Smooth muscle cell (in vitro differentiated cells): ENCODE measurements at regions not wholly inside any gene's neighbourhood (a gene's known extent, or its start where the extent isn't known, plus 50 kb on each side); places are given as distances from the start of the nearest gene placed in this dataset.
"Not testable (repeated sequence)": the region's sequence is repeated elsewhere in the genome, so short reads cannot be mapped to it uniquely, and the experiment has no call there.

Experiments
- DNase-seq: peaks from one replicate; lab custom pipeline; 2025; ENCODE audit not compliant: unreplicated experiment; lab: John Stamatoyannopoulos, UW
- H2AFZ ChIP-seq: fragments of 200-600 bp; sonication (generic); 2 replicates; pipeline ENCODE4 v1.6.0; 2016; ENCODE audit warnings: antibody characterized with exemption, low read depth, mild to moderate bottlenecking
- H3F3A ChIP-seq: fragments of 200-600 bp; sonication (generic); 2 replicates; pipeline ENCODE4 v1.6.0; 2017; ENCODE audit warnings: antibody characterized with exemption, low read depth
- H3K27ac ChIP-seq: fragments of 200-600 bp; sonication (generic); 2 replicates; pipeline ENCODE4 v1.5.1; 2016; ENCODE audit warnings: low read depth, mild to moderate bottlenecking
- H3K27me3 ChIP-seq: fragments of 200-600 bp; sonication (generic); 2 replicates; pipeline ENCODE4 v1.6.1; 2016; ENCODE audit warnings: low read depth, mild to moderate bottlenecking
- H3K36me3 ChIP-seq: fragments of 200-600 bp; sonication (generic); 2 replicates; pipeline ENCODE4 v1.5.1; 2016; ENCODE audit warnings: low read depth
- H3K4me1 ChIP-seq: fragments of 200-600 bp; sonication (generic); 2 replicates; pipeline ENCODE4 v1.5.1; 2016; ENCODE audit warnings: low read depth
- H3K4me2 ChIP-seq: fragments of 200-600 bp; sonication (generic); 2 replicates; pipeline ENCODE4 v1.6.0; 2016; ENCODE audit warnings: mild to moderate bottlenecking
- H3K4me3 ChIP-seq: fragments of 200-600 bp; sonication (generic); 2 replicates; pipeline ENCODE4 v1.5.1; 2016; ENCODE audit warnings: mild to moderate bottlenecking
- H3K79me2 ChIP-seq: fragments of 200-600 bp; sonication (generic); 2 replicates; pipeline ENCODE4 v1.6.0; 2016; ENCODE audit warnings: low read depth, mild to moderate bottlenecking
- H3K9ac ChIP-seq: fragments of 200-600 bp; sonication (generic); 2 replicates; pipeline ENCODE4 v1.6.0; 2016; ENCODE audit warnings: low read depth
- H3K9me3 ChIP-seq: fragments of 200-600 bp; sonication (generic); replicated peaks from 2 replicates; pipeline ENCODE4 v1.5.1; 2016; ENCODE audit warnings: low read depth
- H4K20me1 ChIP-seq: fragments of 200-600 bp; sonication (generic); 2 replicates; pipeline ENCODE4 v1.6.0; 2016; ENCODE audit warnings: low read depth
- WGBS: methylation state at CpG from one replicate; pipeline ENCODE4 v1.1.7; 2016; ENCODE audit warnings: low lambda C conversion rate; 5-methylcytosine and 5-hydroxymethylcytosine counted together
- TF ChIP-seq, protein P1 (sequence below): fragments of 200-600 bp; sonication (generic); IDR thresholded peaks from 2 replicates; pipeline ENCODE4 v1.5.1; 2017; ENCODE audit warnings: borderline replicate concordance, mild to moderate bottlenecking, antibody characterized with exemption; ENCODE audit not compliant: insufficient read depth, poor library complexity, severe bottlenecking

DNA sequence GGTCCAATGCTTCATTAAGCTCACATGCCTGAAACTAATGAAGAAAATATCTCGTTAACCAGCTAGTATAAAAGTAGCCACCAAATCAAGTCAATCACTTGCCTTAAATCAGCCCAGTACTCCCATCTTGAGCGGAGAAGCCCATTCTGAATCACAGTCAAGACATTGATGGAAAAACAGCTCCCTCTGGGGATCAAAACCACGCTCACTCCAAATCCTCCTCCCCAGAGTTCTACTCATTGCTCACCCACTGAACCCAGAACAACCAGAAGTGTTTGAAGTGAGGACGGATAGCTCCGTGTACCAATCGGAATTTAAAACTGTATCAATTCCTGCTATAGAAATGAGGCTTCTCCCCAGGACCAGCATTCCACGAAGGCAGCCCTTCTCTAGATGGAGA, 163.3 kb downstream of the UNC93B1 start:
- H3K9ac ChIP-seq, H3K27me3 ChIP-seq, H3K27ac ChIP-seq, H2AFZ ChIP-seq, H3K4me1 ChIP-seq, H3K4me3 ChIP-seq, H3F3A ChIP-seq, H3K4me2 ChIP-seq, DNase-seq, H3K9me3 ChIP-seq, H3K36me3 ChIP-seq, H4K20me1 ChIP-seq, H3K79me2 ChIP-seq: not testable (repeated sequence)
- 52% methylated on average over 7 of the region's 7 CpGs for WGBS
- TF ChIP-seq, protein P1, sequence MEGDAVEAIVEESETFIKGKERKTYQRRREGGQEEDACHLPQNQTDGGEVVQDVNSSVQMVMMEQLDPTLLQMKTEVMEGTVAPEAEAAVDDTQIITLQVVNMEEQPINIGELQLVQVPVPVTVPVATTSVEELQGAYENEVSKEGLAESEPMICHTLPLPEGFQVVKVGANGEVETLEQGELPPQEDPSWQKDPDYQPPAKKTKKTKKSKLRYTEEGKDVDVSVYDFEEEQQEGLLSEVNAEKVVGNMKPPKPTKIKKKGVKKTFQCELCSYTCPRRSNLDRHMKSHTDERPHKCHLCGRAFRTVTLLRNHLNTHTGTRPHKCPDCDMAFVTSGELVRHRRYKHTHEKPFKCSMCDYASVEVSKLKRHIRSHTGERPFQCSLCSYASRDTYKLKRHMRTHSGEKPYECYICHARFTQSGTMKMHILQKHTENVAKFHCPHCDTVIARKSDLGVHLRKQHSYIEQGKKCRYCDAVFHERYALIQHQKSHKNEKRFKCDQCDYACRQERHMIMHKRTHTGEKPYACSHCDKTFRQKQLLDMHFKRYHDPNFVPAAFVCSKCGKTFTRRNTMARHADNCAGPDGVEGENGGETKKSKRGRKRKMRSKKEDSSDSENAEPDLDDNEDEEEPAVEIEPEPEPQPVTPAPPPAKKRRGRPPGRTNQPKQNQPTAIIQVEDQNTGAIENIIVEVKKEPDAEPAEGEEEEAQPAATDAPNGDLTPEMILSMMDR: peak; percentile 6

DNA sequence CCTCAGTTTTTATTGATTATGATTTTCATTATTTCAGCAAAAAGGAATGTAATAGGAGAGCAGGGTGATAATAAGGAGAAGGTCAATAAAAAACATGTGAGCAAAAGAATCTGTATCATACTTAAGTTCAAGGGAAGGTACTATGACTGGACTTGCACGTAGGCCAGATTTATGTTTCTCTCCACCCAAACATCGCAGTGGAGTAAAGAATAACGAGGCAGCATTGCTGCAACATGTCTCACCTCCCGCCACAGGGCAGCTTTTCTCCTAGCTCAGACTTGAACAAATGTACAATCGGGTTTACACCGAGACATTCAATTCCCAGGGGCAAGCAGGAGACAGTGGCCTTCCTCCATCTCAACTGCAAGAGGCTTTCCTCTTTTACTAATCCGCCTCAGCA, 155.7 kb upstream of the ALDH3B2 start:
- not testable (repeated sequence) for H3K27me3 ChIP-seq, H3K9me3 ChIP-seq, H3F3A ChIP-seq, H2AFZ ChIP-seq, H3K36me3 ChIP-seq, H3K27ac ChIP-seq, H3K4me1 ChIP-seq, H3K9ac ChIP-seq, H3K4me3 ChIP-seq, H3K79me2 ChIP-seq, H4K20me1 ChIP-seq, H3K4me2 ChIP-seq, DNase-seq
- WGBS: 76% methylated on average over 7 of the region's 7 CpGs

DNA sequence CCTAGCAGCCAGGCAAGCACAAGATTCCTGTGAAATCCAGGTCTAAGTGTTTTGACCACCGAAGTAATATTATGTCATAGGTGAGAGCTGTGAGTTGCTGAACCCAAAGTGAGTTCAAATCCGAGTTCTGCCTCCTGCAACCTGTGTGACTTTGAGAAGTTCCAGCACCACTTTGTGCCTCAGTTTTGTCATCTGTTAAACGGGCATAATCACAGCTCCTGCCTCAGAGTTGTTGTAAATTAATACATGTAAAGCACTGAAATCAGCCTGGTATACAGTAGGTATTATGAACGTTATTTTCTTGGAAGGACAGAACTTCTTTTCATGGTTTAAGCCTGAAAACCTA, 152.5 kb upstream of the ALDH3B2 start:
- H3K79me2 ChIP-seq, H3F3A ChIP-seq, DNase-seq, H4K20me1 ChIP-seq, H3K4me1 ChIP-seq, H2AFZ ChIP-seq, H3K9me3 ChIP-seq, H3K27ac ChIP-seq, H3K9ac ChIP-seq, H3K36me3 ChIP-seq, H3K27me3 ChIP-seq: not testable (repeated sequence)
- 76% methylated on average over 4 of the region's 4 CpGs for WGBS
- Histone ChIP-seq H3K4me2 (peak overlapping the region; percentile 71), H3K4me3 (peak overlapping the region; percentile 10)

DNA sequence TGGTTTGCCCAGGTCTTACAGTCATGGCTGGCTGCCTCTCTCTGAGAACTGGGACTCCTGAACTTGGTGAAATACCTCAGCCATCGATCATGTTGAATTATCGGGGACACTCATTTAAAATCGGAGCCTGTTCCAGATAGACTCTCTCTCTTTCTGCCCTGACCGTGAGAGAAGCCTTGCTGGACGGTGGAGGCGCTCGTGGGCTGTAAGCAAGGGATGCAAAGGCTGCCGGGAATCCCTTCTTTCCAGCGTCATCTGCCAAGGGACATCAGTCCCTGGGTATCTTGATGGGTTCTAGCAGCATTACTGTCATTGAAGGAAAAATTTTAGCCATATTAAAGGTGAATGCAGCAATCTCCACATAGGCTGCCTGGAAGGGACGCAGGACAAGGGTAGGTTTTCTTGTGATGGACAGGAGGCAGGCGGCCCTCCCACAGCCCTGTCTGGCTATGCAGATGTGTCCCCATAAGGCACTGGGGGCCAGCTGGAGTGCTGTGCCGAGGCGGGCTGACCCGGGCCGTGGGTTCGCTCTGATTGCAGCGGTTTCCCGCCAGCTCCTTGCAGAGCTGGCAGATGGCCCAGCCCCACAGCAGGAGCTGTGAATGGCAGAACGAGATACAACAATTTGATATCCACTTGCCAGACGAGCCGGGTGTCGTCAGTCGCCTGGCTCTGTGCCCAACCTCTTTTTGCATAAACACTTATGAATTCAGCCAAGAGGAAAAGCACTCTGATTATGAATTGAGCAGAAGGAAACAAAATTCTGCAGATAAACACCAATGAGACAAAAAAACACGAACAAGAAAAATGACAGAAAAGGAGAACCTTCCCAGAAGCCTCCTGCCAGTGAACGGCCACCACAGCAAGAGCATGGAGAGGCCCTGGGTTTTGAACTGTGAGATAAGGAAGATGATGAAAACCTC, 151.9 kb upstream of the ALDH3B2 start:
- H3K27me3 ChIP-seq, H3K9me3 ChIP-seq, H3F3A ChIP-seq, H3K79me2 ChIP-seq, H3K9ac ChIP-seq, H3K36me3 ChIP-seq, H3K4me1 ChIP-seq, H4K20me1 ChIP-seq, DNase-seq, H3K27ac ChIP-seq: not testable (repeated sequence)
- WGBS: 35% methylated on average over 24 of the region's 25 CpGs
- Histone ChIP-seq H3K4me3 (peak overlapping the region; percentile 10), H3K4me2 (peak overlapping the region; percentile 71), H2AFZ (peak overlapping the region; percentile 8)

DNA sequence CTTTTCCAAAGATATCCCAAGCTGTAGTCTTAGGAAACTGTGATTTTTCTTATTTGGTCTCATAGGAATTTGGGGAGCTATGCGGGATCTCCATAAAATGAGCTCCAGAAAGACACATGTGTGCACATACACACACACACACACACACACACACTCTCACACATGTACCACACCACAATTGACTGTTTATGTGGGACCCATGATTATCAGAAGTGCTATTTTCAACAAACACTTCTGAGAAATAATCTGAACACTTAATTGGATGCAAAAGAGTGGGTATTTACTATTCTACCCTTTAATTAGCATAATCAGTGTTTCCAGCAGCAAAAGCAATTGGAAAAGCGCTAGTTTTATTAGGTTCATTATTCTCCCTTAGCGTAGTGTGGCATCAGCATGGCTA, 150.4 kb upstream of the ALDH3B2 start:
- H3K27me3 ChIP-seq, H3K4me3 ChIP-seq, H3K4me2 ChIP-seq, H3K9ac ChIP-seq, H3K9me3 ChIP-seq, H3K79me2 ChIP-seq, H4K20me1 ChIP-seq, H2AFZ ChIP-seq, H3F3A ChIP-seq, H3K36me3 ChIP-seq, H3K4me1 ChIP-seq, H3K27ac ChIP-seq, DNase-seq: not testable (repeated sequence)
- WGBS: 86% methylated on average over 2 of the region's 3 CpGs
